ENCODE measurements at regions not wholly inside any gene's neighbourhood (a gene's known extent, or its start where the extent isn't known, plus 50 kb on each side); places are given as distances from the start of the nearest gene placed in this dataset.

DNA sequence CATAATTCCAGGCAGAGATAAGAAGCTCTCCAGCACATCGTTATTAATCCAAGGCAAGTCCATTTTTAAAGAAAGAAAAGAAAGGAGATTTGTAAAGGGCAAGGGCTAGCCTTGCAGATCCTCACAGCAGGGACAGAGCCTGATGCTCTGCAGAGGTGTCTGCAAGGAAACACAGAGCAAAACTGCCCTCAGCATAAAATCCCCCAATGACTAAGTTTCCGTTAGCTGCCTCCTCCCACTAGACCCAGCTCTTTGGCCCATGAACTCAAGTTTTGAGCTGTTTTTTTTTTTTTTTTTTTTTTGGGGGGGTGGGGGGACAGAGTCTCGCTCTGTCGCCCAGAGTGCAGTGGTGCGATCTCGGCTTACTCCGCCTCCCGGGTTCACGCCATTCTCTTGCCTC is 300.7 kb downstream of the MTERF1 start:
- TF ChIP-seq EP300 (IDR thresholded peaks at IDR 0.05), result no peak
- TF ChIP-seq, protein P1, sequence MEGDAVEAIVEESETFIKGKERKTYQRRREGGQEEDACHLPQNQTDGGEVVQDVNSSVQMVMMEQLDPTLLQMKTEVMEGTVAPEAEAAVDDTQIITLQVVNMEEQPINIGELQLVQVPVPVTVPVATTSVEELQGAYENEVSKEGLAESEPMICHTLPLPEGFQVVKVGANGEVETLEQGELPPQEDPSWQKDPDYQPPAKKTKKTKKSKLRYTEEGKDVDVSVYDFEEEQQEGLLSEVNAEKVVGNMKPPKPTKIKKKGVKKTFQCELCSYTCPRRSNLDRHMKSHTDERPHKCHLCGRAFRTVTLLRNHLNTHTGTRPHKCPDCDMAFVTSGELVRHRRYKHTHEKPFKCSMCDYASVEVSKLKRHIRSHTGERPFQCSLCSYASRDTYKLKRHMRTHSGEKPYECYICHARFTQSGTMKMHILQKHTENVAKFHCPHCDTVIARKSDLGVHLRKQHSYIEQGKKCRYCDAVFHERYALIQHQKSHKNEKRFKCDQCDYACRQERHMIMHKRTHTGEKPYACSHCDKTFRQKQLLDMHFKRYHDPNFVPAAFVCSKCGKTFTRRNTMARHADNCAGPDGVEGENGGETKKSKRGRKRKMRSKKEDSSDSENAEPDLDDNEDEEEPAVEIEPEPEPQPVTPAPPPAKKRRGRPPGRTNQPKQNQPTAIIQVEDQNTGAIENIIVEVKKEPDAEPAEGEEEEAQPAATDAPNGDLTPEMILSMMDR (IDR thresholded peaks at IDR 0.05), result no peak
- TF ChIP-seq POLR2A (IDR thresholded peaks at IDR 0.05), result no peak
- TF ChIP-seq POLR2AphosphoS5 (IDR thresholded peaks at IDR 0.05), result no peak
